MM.1S (cell line): ENCODE measurements at regions not wholly inside any gene's neighbourhood (a gene's known extent, or its start where the extent isn't known, plus 50 kb on each side); places are given as distances from the start of the nearest gene placed in this dataset.

ENCODE experiments used
- DNase-seq: peaks from one replicate; pipeline ENCODE4 v3.0.0-alpha.2; 2015
- H2AFZ ChIP-seq: fragments of 300-600 bp; sonication (generic); 2 replicates; pipeline ENCODE4 v1.6.0; 2016; ENCODE audit warnings: antibody characterized with exemption, low read length
- H3F3A ChIP-seq: fragments of 300-600 bp; sonication (generic); 2 replicates; pipeline ENCODE4 v1.6.1; 2016; ENCODE audit warnings: mild to moderate bottlenecking, antibody characterized with exemption, low read length, moderate library complexity, mixed read lengths; ENCODE audit not compliant: insufficient read depth
- H3K27ac ChIP-seq: fragments of 300-600 bp; sonication (generic); 2 replicates; pipeline ENCODE4 v1.5.1; 2016; ENCODE audit warnings: mild to moderate bottlenecking, low read length
- H3K27me3 ChIP-seq: fragments of 300-600 bp; sonication (generic); replicated peaks from 2 replicates; pipeline ENCODE4 v1.6.0; 2016; ENCODE audit warnings: low read length; ENCODE audit not compliant: insufficient read depth
- H3K36me3 ChIP-seq: fragments of 300-600 bp; sonication (generic); replicated peaks from 2 replicates; pipeline ENCODE4 v1.6.1; 2016; ENCODE audit warnings: mild to moderate bottlenecking, low read length, mixed read lengths; ENCODE audit not compliant: insufficient read depth
- H3K4me1 ChIP-seq: fragments of 300-600 bp; sonication (generic); 2 replicates; pipeline ENCODE4 v1.6.1; 2016; ENCODE audit warnings: low read length, mixed read lengths
- H3K4me2 ChIP-seq: fragments of 300-600 bp; sonication (generic); 2 replicates; pipeline ENCODE4 v1.6.0; 2016; ENCODE audit warnings: low read depth, low read length
- H3K4me3 ChIP-seq: fragments of 300-600 bp; sonication (generic); 2 replicates; pipeline ENCODE4 v1.5.1; 2016; ENCODE audit warnings: low read length, mixed read lengths
- H3K79me2 ChIP-seq: fragments of 300-600 bp; sonication (generic); 2 replicates; pipeline ENCODE4 v1.6.1; 2016; ENCODE audit warnings: mixed run types, low read length, mixed read lengths
- H3K9ac ChIP-seq: fragments of 300-600 bp; sonication (generic); 2 replicates; pipeline ENCODE4 v1.6.1; 2016; ENCODE audit warnings: low read length, mixed read lengths
- H3K9me2 ChIP-seq: fragments of 300-600 bp; sonication (generic); replicated peaks from 2 replicates; pipeline ENCODE4 v1.6.1; 2016; ENCODE audit warnings: mild to moderate bottlenecking, low read length, mixed read lengths; ENCODE audit not compliant: insufficient read depth
- H3K9me3 ChIP-seq: fragments of 300-600 bp; sonication (generic); replicated peaks from 2 replicates; pipeline ENCODE4 v1.6.1; 2016; ENCODE audit warnings: mild to moderate bottlenecking, low read length, mixed read lengths; ENCODE audit not compliant: insufficient read depth
- H4K20me1 ChIP-seq: fragments of 300-600 bp; sonication (generic); 2 replicates; pipeline ENCODE4 v1.6.1; 2016; ENCODE audit warnings: mild to moderate bottlenecking, low read length, moderate library complexity, mixed read lengths; ENCODE audit not compliant: insufficient read depth
- CTCF ChIP-seq: fragments of 300-600 bp; sonication (generic); IDR thresholded peaks from 2 replicates; pipeline ENCODE4 v1.5.1; 2016; ENCODE audit warnings: antibody characterized with exemption, low read length, mixed read lengths
- EZH2 ChIP-seq: fragments of 300-600 bp; sonication (generic); optimal IDR thresholded peaks from 2 replicates; pipeline ENCODE3; 2017; ENCODE audit warnings: low read depth, mild to moderate bottlenecking, antibody characterized with exemption, low read length, mixed read lengths
- EZH2phosphoT487 ChIP-seq: fragments of 300-600 bp; sonication (generic); IDR thresholded peaks from 2 replicates; pipeline ENCODE4 v1.6.1; 2018; ENCODE audit warnings: antibody characterized with exemption, low read length

- H3K9me2 ChIP-seq, result no peaks in the 10 kb centered on the region
- H3F3A ChIP-seq, result no peaks in the 10 kb centered on the region
- no peak overlapping the region for H3K4me2 ChIP-seq
- no peaks in the 10 kb centered on the region for H4K20me1 ChIP-seq
- no peak overlapping the region for H3K27ac ChIP-seq
- H3K9ac ChIP-seq, result no peak overlapping the region
- no peak for DNase-seq
- no peak for TF ChIP-seq EZH2
- TF ChIP-seq CTCF, result no peak
- no peak for TF ChIP-seq EZH2phosphoT487
- no peak overlapping the region for H3K4me3 ChIP-seq
- H3K36me3 ChIP-seq, result no peaks in the 10 kb centered on the region
- H3K9me3 ChIP-seq, result no peaks in the 10 kb centered on the region
- H3K27me3 ChIP-seq, result no peaks in the 10 kb centered on the region
- H3K4me1 ChIP-seq, result no peaks in the 10 kb centered on the region
- no peaks in the 10 kb centered on the region for H3K79me2 ChIP-seq
- no peak overlapping the region for H2AFZ ChIP-seq
Measured at GRCh38 chr12:75852143-75852542, 179.4 kb downstream of the PHLDA1 start.

- H3K27me3 ChIP-seq, result no peaks in the 10 kb centered on the region
- no peaks in the 10 kb centered on the region for H3K4me1 ChIP-seq
- no peak for TF ChIP-seq EZH2
- TF ChIP-seq CTCF, result no peak
- TF ChIP-seq EZH2phosphoT487, result no peak
- H3F3A ChIP-seq, result no peaks in the 10 kb centered on the region
- H3K36me3 ChIP-seq, result no peaks in the 10 kb centered on the region
- H3K9ac ChIP-seq, result no peak overlapping the region
- DNase-seq, result no peak
- no peaks in the 10 kb centered on the region for H3K9me2 ChIP-seq
- no peak overlapping the region for H3K4me2 ChIP-seq
- no peak overlapping the region for H3K27ac ChIP-seq
- no peak overlapping the region for H3K4me3 ChIP-seq
- H2AFZ ChIP-seq, result no peak overlapping the region
- H3K9me3 ChIP-seq, result no peaks in the 10 kb centered on the region
- H4K20me1 ChIP-seq, result no peaks in the 10 kb centered on the region
- no peaks in the 10 kb centered on the region for H3K79me2 ChIP-seq
Measured at GRCh38 chr12:75850721-75851462, 180.7 kb downstream of the PHLDA1 start.

GRCh38 chr12:75848961-75849360 is 182.6 kb downstream of the PHLDA1 start:
- Histone ChIP-seq H3K4me2 (no peak overlapping the region), H3K4me3 (no peak overlapping the region), H3K36me3 (no peaks in the 10 kb centered on the region), H3K9me3 (no peaks in the 10 kb centered on the region), H3F3A (no peaks in the 10 kb centered on the region), H3K9me2 (no peaks in the 10 kb centered on the region), H3K4me1 (no peaks in the 10 kb centered on the region), H3K9ac (no peak overlapping the region), H3K79me2 (no peaks in the 10 kb centered on the region), H4K20me1 (no peaks in the 10 kb centered on the region), H3K27ac (no peak overlapping the region), H2AFZ (no peak overlapping the region), H3K27me3 (no peaks in the 10 kb centered on the region)
- DNase-seq, result no peak
- no peak for TF ChIP-seq CTCF
